ENCODE measurements at regions not wholly inside any gene's neighbourhood (a gene's known extent, or its start where the extent isn't known, plus 50 kb on each side); places are given as distances from the start of the nearest gene placed in this dataset.
"Not testable (repeated sequence)": the region's sequence is repeated elsewhere in the genome, so short reads cannot be mapped to it uniquely, and the experiment has no call there.

DNA sequence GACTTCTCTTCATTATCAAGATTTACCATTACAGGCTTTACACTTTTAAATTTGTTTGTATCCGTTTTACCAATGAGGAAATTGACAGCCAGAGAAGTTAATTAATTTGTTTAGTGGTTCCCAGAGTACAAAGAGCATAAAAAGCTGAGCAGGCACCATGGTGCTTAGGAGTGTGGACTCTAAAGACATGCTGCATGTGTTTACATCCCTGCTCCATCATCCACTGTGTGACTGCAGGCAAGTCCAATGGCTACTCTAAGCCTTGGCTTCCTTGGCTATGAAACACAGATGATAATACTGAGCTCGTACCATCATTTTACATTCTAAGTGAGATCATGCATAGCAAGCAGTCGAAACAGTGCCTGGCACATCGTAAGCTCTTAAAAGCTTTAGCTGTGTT lies 108.0 kb upstream of the SLC35G4 start:
- DNase-seq (ENCODE audit: low read depth in 1 of 2, low spot score in 1 of 2) = no peak
- no peak for TF ChIP-seq JUND (IDR thresholded peaks at IDR 0.05; ENCODE audit: low read depth)
- in situ Hi-C loops (cut with HindIII; ENCODE audit: low pct_unique_long_range_greater_than_20kb, low sequenced_read_pairs) = no loop called here

DNA sequence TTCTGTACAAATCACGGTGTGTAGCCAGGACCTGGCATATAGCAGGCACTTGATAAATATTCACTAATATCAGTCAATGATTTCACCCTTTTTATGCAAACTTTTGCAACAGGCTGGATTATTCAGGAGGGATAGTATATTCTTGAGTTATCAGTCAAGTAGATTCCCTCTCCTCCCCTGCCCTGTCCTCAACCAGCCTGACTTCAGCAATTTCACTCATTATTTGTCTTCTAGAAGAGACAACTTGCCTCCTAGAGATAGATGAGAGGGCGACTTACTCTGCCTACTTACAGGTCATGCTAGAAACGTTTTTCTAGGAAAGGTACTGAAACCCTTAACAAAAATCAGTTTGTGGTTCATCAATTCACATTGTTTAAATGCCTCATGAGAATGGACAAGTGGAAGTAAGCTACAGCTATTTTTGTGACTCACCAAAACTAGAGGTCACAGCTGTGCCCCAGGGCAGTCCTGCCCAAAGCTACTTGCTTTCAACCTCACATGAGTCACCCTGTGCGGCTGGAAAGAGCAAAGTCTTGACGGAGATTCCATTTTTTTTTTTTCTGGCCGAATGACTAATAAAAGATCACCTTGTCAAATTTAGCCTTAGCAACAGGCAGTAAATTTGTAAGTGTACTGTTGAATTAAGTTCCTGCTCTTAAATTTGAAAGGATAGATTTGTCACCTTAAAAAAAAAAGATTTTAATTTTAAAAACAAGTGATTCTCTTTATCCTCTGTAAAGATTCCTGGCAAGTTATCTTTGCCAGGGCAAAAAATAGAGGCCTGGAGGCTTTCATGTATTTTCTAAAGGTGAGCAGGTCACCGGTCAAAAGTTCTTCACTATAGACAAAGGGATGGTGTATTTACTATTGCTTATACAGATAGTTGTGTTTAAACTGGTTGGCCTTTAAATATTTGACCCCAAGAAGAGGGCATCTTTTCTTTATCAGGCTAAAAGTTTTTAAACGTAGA lies 109.0 kb upstream of the SLC35G4 start:
- no peak for DNase-seq (ENCODE audit: low read depth in 1 of 2, low spot score in 1 of 2)
- no peak for TF ChIP-seq JUND (IDR thresholded peaks at IDR 0.05; ENCODE audit: low read depth)
- in situ Hi-C loops (cut with HindIII; ENCODE audit: low pct_unique_long_range_greater_than_20kb, low sequenced_read_pairs) = no loop called here

DNA sequence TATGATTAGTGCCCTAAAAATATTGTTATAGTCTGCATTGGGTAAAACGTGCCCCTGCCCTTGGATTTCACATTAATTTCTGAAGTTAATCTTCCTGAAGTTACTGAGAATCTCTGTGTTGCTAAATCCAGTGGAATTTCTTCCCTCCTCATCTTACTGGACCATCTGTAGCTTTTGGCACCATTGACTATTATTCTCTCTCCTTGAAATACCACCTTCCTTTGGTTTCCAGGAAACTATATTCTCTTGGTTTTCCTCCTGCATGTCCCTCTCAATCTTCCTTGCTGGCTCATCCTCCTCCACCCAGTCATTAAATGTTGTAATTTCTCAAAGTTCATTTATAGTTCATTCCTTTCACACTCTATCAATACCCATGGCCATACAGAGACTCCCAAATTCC lies 110.6 kb upstream of the SLC35G4 start:
- no peak for TF ChIP-seq JUND (IDR thresholded peaks at IDR 0.05; ENCODE audit: low read depth)
- in situ Hi-C loops (cut with HindIII; ENCODE audit: low pct_unique_long_range_greater_than_20kb, low sequenced_read_pairs) = no loop called here
- no peak for DNase-seq (ENCODE audit: low read depth in 1 of 2, low spot score in 1 of 2)

- TF ChIP-seq JUND (IDR thresholded peaks at IDR 0.05; ENCODE audit: low read depth) = no peak
- DNase-seq (ENCODE audit: low read depth in 1 of 2, low spot score in 1 of 2) = no peak
- in situ Hi-C loops (cut with HindIII; ENCODE audit: low pct_unique_long_range_greater_than_20kb, low sequenced_read_pairs) = no loop called here
Observed at GRCh38 chr18:11497585-11497984, 111.8 kb upstream of the SLC35G4 start.

DNA sequence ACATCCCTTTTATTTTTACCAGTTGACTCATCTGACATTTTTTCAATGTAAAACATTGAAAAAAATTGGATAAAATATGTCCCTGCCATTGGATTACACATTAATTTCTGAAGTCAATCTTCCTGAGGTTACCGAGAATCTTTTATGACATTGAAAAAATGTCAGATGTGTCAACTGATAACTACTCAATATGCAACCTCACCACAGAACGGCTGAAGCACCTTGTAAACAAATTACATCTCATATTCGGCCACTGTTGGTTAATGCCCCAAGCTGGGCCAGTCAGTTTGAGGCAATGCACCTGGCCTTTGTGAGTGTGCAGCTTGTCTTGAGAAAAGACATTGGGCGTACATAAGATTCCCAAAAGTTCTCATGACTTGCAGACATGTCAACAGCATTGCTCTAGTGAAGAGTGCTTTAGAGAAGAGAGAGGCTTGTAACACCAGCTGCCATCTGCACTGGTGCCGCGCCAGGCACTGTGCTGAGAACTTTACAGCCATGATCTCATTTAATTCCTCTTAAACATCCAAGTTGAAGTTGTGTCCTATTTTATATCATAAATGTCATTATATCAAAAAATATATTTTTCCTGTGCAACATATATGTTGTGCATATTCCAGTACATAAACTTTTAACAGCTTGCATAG lies 112.7 kb upstream of the SLC35G4 start:
- no peak for DNase-seq (ENCODE audit: low read depth in 1 of 2, low spot score in 1 of 2)
- no peak for TF ChIP-seq JUND (IDR thresholded peaks at IDR 0.05; ENCODE audit: low read depth)
- in situ Hi-C loops (cut with HindIII; ENCODE audit: low pct_unique_long_range_greater_than_20kb, low sequenced_read_pairs) = no loop called here

DNA sequence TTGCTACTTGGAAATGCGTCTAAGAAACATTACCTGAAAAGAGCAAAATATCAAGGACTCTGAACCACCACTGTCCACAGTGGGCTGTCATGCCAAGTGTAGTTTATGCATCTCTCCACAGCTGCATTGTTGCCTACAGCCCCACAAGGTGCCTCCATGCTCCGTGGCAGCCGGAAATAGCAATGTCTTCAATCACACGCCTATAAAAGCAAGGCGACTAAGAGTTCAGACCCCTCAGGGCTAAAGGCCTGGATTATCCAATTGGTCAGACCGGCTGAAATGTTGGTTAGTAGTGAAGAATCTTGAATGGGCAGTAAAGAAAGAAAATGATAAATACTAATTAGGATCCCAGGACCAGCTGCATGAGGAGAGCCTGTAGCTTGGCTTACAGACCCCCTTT lies 114.0 kb upstream of the SLC35G4 start:
- no peak for DNase-seq (ENCODE audit: low read depth in 1 of 2, low spot score in 1 of 2)
- in situ Hi-C loops (cut with HindIII; ENCODE audit: low pct_unique_long_range_greater_than_20kb, low sequenced_read_pairs) = no loop called here
- no peak for TF ChIP-seq JUND (IDR thresholded peaks at IDR 0.05; ENCODE audit: low read depth)

- in situ Hi-C loops (cut with HindIII; ENCODE audit: low pct_unique_long_range_greater_than_20kb, low sequenced_read_pairs) = no loop called here
- TF ChIP-seq JUND (IDR thresholded peaks at IDR 0.05; ENCODE audit: low read depth) = no peak
- no peak for DNase-seq (ENCODE audit: low read depth in 1 of 2, low spot score in 1 of 2)
Observed at GRCh38 chr18:11494107-11494506, 115.3 kb upstream of the SLC35G4 start.

DNA sequence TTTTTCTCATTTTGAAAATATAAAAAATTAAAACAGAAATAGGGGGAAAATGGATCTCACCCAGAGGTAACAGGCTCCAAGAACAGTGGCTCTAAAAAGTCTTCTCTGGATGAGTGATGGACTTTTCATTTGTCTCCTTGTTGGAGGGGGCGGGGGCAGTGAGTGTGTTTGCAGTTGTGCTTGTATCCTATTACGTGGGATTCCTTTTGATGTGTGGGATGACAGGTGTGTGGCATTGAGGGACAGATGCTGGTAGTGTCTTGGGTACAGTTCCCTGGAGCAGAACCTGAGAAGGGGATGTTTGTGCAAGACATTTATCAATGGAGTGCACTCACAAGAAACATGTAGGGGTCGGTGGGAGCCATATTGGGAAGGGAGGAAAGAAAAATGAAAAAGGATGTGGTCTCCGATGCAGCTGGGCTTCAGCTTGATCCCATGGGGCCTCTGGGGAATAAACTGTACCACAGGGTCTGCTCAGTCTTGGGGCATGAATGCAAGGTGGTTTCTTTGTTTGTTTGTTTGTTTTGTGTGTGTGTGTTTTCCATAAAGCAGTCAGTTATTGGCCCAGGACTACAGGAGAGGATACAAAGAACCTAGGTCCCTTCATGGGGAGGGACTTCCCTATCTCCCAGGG lies 120.0 kb upstream of the SLC35G4 start:
- no peak for TF ChIP-seq JUND (IDR thresholded peaks at IDR 0.05; ENCODE audit: low read depth)
- in situ Hi-C loops (cut with HindIII; ENCODE audit: low pct_unique_long_range_greater_than_20kb, low sequenced_read_pairs) = no loop called here
- DNase-seq (ENCODE audit: low read depth in 1 of 2, low spot score in 1 of 2) = no peak

DNA sequence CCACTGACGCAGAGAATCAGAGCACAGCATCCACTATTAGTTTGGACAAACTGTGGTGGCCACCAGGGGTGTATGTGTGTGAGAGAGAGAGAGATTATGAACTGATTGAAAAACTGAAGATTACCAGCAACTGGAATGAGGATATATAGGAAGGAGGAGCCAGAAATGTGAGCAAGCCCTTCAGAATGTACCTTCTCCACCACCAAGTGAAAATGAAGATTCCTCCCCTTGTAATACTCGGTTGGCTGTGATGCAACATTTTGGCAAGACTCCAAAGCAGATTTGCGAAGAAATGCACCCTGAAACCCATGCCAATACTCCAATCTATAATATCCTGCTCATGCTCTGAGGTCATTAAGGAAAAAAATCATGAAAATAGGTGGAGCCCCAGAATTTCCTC lies 121.2 kb upstream of the SLC35G4 start:
- in situ Hi-C loops (cut with HindIII; ENCODE audit: low pct_unique_long_range_greater_than_20kb, low sequenced_read_pairs) = no loop called here
- no peak for TF ChIP-seq JUND (IDR thresholded peaks at IDR 0.05; ENCODE audit: low read depth)
- no peak for DNase-seq (ENCODE audit: low read depth in 1 of 2, low spot score in 1 of 2)

- in situ Hi-C loops (cut with HindIII; ENCODE audit: low pct_unique_long_range_greater_than_20kb, low sequenced_read_pairs) = no loop called here
- no peak for DNase-seq (ENCODE audit: low read depth in 1 of 2, low spot score in 1 of 2)
- TF ChIP-seq JUND (IDR thresholded peaks at IDR 0.05; ENCODE audit: low read depth) = no peak
Observed at GRCh38 chr18:11487390-11487789, 122.0 kb upstream of the SLC35G4 start.

DNA sequence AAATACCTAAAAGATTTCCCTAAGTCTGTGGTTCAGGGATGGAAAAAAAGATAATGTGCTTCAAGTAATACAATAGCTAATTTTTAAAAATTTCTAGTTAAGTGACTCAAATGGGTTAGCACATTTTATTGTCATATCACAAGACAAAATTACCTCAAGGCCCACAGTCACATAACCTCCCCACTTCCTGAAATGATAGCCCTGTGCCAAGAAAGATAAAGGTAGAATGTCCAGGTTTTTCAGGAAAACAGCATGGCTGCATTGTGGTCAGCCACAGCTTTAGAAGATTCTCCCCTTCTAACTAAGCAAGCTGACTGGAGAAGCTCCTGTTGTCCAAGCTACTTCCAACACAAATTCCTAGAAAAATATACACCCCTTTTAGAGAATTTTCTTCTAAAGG lies 127.1 kb upstream of the SLC35G4 start:
- in situ Hi-C loops (cut with HindIII; ENCODE audit: low pct_unique_long_range_greater_than_20kb, low sequenced_read_pairs) = no loop called here
- no peak for DNase-seq (ENCODE audit: low read depth in 1 of 2, low spot score in 1 of 2)
- no peak for TF ChIP-seq JUND (IDR thresholded peaks at IDR 0.05; ENCODE audit: low read depth)

- in situ Hi-C loops (cut with HindIII; ENCODE audit: low pct_unique_long_range_greater_than_20kb, low sequenced_read_pairs) = no loop called here
- no peak for TF ChIP-seq JUND (IDR thresholded peaks at IDR 0.05; ENCODE audit: low read depth)
- DNase-seq (ENCODE audit: low read depth in 1 of 2, low spot score in 1 of 2) = no peak
Observed at GRCh38 chr18:11480692-11481091, 128.7 kb upstream of the SLC35G4 start.

DNA sequence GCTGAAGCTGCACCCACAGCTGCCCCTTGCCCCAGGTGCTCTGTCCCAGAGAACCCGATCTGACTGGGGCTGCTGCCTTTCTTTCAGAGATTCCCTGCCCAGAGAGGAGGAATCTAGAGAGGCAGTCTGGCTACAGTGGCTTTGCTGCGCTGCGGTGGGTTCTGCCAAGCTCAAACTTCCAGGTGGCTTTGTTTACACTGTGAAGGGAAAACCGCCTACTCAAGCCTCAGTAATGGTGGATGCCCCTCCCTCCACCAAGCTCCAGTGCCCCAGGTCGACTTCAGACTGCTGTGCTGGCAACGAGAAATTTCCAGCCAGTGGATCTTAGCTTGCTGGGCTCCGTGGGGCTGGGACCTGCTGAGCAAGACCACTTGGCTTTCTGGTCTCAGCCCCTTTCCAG lies 130.4 kb upstream of the SLC35G4 start:
- in situ Hi-C loops (cut with HindIII; ENCODE audit: low pct_unique_long_range_greater_than_20kb, low sequenced_read_pairs); DNase-seq (ENCODE audit: low read depth in 1 of 2, low spot score in 1 of 2): not testable (repeated sequence)

All from T47D (cell line).